ENCODE measurements at regions not wholly inside any gene's neighbourhood (a gene's known extent, or its start where the extent isn't known, plus 50 kb on each side); places are given as distances from the start of the nearest gene placed in this dataset.
A peak's percentile ranks its signal among the peaks of the same experiment; 100 is the strongest.

- ChIA-PET POLR2A (no interaction called here), CTCF (no interaction called here)
- peak overlapping the region; percentile 73 for H3K27ac ChIP-seq (ENCODE audit: low read depth, low read length)
- peaks cover 3% of the 10 kb centered on the region; the same call in 1 of the 2 replicates for H3K9me3 ChIP-seq (ENCODE audit: control insufficient read depth, insufficient read depth, low read length)
- TF ChIP-seq CTCF (IDR thresholded peaks at IDR 0.05; ENCODE audit: low read depth, low read length): no peak
- no peak overlapping the region for H3K4me3 ChIP-seq (ENCODE audit: low read depth, low read length)
- peak; percentile 92 for DNase-seq (ENCODE audit: low read depth, low spot score)
- H3K27me3 ChIP-seq (ENCODE audit: control insufficient read depth, insufficient read depth, low read length): no peaks in the 10 kb centered on the region
Observed at GRCh38 chr3:23685541-23686258, 120.1 kb upstream of the UBE2E1 start.

GRCh38 chr3:23686519-23686918 lies 119.2 kb upstream of the UBE2E1 start:
- Histone ChIP-seq H3K4me3 (ENCODE audit: low read depth, low read length) (no peak overlapping the region), H3K9me3 (ENCODE audit: control insufficient read depth, insufficient read depth, low read length) (peaks cover 3% of the 10 kb centered on the region; the same call in 1 of the 2 replicates), H3K27ac (ENCODE audit: low read depth, low read length) (peak overlapping the region; percentile 73), H3K27me3 (ENCODE audit: control insufficient read depth, insufficient read depth, low read length) (no peaks in the 10 kb centered on the region)
- ChIA-PET POLR2A (interaction anchor here (0.8 kb wide), 1 partner anchor 19 kb away, joined by 4 read pairs; no protein-coding TSS in a partner anchor), CTCF (no interaction called here)
- no peak for DNase-seq (ENCODE audit: low read depth, low spot score)
- no peak for TF ChIP-seq CTCF (IDR thresholded peaks at IDR 0.05; ENCODE audit: low read depth, low read length)

- Histone ChIP-seq H3K4me3 (ENCODE audit: low read depth, low read length) (no peak overlapping the region), H3K27me3 (ENCODE audit: control insufficient read depth, insufficient read depth, low read length) (no peaks in the 10 kb centered on the region), H3K27ac (ENCODE audit: low read depth, low read length) (no peak overlapping the region), H3K9me3 (ENCODE audit: control insufficient read depth, insufficient read depth, low read length) (peaks cover 3% of the 10 kb centered on the region; the same call in 1 of the 2 replicates)
- POLR2A ChIA-PET: no interaction called here
- TF ChIP-seq CTCF (IDR thresholded peaks at IDR 0.05; ENCODE audit: low read depth, low read length): no peak
- CTCF ChIA-PET: interaction anchor here (1.2 kb wide), 1 partner anchor 9 kb away, joined by 4 read pairs; no protein-coding TSS in a partner anchor
- DNase-seq (ENCODE audit: low read depth, low spot score): no peak
Observed at GRCh38 chr3:23691357-23691895, 114.3 kb upstream of the UBE2E1 start.

GRCh38 chr3:23696842-23697241 lies 108.9 kb upstream of the UBE2E1 start:
- DNase-seq (ENCODE audit: low read depth, low spot score): no peak
- H3K4me3 ChIP-seq (ENCODE audit: low read depth, low read length): no peak overlapping the region
- no peak overlapping the region for H3K27ac ChIP-seq (ENCODE audit: low read depth, low read length)
- H3K9me3 ChIP-seq (ENCODE audit: control insufficient read depth, insufficient read depth, low read length): no peaks in the 10 kb centered on the region
- TF ChIP-seq CTCF (IDR thresholded peaks at IDR 0.05; ENCODE audit: low read depth, low read length): no peak
- CTCF ChIA-PET: no interaction called here
- POLR2A ChIA-PET: interaction anchor here (0.6 kb wide), 2 partner anchors 66 to 81 kb away, joined by 3 to 4 read pairs; no protein-coding TSS in a partner anchor
- H3K27me3 ChIP-seq (ENCODE audit: control insufficient read depth, insufficient read depth, low read length): no peaks in the 10 kb centered on the region

GRCh38 chr3:23697416-23697815 lies 108.3 kb upstream of the UBE2E1 start:
- H3K27me3 ChIP-seq (ENCODE audit: control insufficient read depth, insufficient read depth, low read length): no peaks in the 10 kb centered on the region
- DNase-seq (ENCODE audit: low read depth, low spot score): no peak
- H3K4me3 ChIP-seq (ENCODE audit: low read depth, low read length): no peak overlapping the region
- TF ChIP-seq CTCF (IDR thresholded peaks at IDR 0.05; ENCODE audit: low read depth, low read length): no peak
- H3K9me3 ChIP-seq (ENCODE audit: control insufficient read depth, insufficient read depth, low read length): no peaks in the 10 kb centered on the region
- no peak overlapping the region for H3K27ac ChIP-seq (ENCODE audit: low read depth, low read length)
- CTCF ChIA-PET: no interaction called here
- POLR2A ChIA-PET: interaction anchor here (0.6 to 0.7 kb wide), 2 partner anchors 27 to 66 kb away, joined by 3 read pairs; no protein-coding TSS in a partner anchor

All from AG04450 (cell line).